DND-41 (cell line): ENCODE measurements at regions not wholly inside any gene's neighbourhood (a gene's known extent, or its start where the extent isn't known, plus 50 kb on each side); places are given as distances from the start of the nearest gene placed in this dataset.

Experiments used
- EZH2 ChIP-seq: IDR thresholded peaks from 3 replicates; pipeline ENCODE4 v1.6.1; 2012; ENCODE audit warnings: borderline replicate concordance, low read depth, mild to moderate bottlenecking, moderate library complexity, low read length, inconsistent platforms; ENCODE audit not compliant: severe bottlenecking
- TF ChIP-seq, protein P1 (sequence below): IDR thresholded peaks from 2 replicates; pipeline ENCODE4 v1.5.1; 2012; ENCODE audit warnings: borderline replicate concordance, low read length, moderate library complexity, mild to moderate bottlenecking; ENCODE audit not compliant: poor library complexity, severe bottlenecking; ENCODE audit errors: extremely low read depth

DNA sequence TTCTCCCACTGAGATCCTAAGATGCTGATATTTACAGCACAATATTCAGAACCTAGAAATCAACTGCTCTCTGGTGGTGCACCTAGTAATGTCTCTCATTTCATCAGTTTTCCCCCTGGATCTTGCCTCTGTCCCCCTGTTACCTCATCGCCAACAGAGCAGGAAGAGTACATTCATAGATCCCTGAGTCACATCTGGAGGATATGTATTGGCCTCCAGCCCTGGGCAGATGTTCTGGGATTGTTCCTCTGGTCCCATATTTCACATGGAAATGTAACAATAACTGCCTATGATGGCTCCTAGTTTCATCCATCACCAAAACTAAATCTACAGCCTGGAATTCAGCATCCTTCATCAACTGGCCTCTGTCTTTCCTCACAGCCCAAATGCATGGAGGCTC is 278.8 kb upstream of the SLC14A2 start:
- TF ChIP-seq, protein P1, sequence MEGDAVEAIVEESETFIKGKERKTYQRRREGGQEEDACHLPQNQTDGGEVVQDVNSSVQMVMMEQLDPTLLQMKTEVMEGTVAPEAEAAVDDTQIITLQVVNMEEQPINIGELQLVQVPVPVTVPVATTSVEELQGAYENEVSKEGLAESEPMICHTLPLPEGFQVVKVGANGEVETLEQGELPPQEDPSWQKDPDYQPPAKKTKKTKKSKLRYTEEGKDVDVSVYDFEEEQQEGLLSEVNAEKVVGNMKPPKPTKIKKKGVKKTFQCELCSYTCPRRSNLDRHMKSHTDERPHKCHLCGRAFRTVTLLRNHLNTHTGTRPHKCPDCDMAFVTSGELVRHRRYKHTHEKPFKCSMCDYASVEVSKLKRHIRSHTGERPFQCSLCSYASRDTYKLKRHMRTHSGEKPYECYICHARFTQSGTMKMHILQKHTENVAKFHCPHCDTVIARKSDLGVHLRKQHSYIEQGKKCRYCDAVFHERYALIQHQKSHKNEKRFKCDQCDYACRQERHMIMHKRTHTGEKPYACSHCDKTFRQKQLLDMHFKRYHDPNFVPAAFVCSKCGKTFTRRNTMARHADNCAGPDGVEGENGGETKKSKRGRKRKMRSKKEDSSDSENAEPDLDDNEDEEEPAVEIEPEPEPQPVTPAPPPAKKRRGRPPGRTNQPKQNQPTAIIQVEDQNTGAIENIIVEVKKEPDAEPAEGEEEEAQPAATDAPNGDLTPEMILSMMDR: no peak
- TF ChIP-seq EZH2: no peak
